Putamen (tissue), 1 donor: ENCODE measurements at regions not wholly inside any gene's neighbourhood (a gene's known extent, or its start where the extent isn't known, plus 50 kb on each side); places are given as distances from the start of the nearest gene placed in this dataset.

Source experiments
- DNase-seq: peaks from one replicate; pipeline ENCODE4 v3.0.0-alpha.2; 2016; ENCODE audit warnings: low spot score

- no peak for DNase-seq
These were observed 75.2 kb upstream of the NGF start for GRCh38 chr1:115413208-115413607.

GRCh38 chr1:115412733-115413132 is 74.7 kb upstream of the NGF start:
- no peak for DNase-seq

GRCh38 chr1:115412286-115412685 is 74.2 kb upstream of the NGF start:
- no peak for DNase-seq

- DNase-seq = no peak
These were observed 73.5 kb upstream of the NGF start for GRCh38 chr1:115411371-115412063.

GRCh38 chr1:115409094-115410015 is 71.3 kb upstream of the NGF start:
- no peak for DNase-seq

DNA sequence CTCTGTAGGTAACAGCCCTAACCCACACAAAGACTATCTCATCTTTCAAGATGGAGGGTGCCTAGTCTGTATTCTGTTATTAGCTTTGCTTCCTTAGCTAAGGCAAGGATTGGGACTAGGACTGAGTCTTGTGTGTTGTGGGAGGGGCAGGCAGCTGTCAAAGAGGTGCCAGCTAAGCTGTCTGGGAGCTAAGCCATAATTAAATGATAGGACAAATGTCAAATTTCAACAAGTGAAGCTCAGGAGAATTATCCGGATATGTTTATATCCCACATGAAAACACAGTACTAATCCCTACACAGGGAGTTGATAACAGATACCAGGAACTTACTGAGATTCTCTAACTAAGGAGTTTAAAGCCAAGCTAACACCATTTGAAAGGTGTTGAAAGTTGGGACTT is 70.5 kb upstream of the NGF start:
- no peak for DNase-seq

GRCh38 chr1:115404911-115405310 is 66.9 kb upstream of the NGF start:
- DNase-seq = no peak

DNA sequence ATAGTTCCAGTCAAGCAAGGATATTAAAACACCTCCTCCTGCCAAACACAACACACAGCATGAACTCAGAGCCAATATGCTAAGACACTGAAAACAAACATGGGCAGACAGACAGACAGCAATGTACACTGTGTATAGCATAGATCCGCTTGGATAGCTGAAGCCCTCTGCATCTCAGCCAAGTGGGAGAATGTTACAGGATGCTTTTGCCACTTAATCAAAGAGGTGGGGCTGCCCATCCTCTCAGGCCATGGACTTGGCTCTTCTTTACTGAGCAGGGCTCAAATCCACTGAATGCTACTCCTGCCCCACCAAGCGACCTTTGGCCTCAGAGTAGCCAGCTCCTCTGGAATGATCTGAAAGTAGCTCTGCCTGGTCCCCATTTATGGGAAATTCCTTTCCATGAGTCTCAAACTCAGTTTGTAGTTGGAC is 64.7 kb upstream of the NGF start:
- DNase-seq = no peak

DNA sequence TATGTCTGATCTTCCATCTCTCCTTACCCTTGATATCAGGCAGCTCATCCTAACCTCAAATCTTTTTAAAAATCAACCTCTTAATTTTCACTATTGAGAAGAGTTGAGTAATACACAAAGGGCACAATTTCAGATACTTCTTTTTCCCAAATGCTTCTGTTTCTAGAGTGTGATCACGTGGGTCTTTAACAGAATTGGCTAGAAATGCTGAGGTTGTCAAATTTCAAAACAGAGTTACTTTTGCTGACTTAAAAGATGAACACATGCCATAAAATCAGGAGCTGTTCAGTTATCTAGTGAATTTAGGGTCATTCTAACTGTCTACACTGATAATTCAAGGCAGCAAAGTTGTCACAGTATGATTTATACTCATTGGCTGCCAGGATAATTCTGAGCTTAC is 63.6 kb upstream of the NGF start:
- DNase-seq = no peak

DNA sequence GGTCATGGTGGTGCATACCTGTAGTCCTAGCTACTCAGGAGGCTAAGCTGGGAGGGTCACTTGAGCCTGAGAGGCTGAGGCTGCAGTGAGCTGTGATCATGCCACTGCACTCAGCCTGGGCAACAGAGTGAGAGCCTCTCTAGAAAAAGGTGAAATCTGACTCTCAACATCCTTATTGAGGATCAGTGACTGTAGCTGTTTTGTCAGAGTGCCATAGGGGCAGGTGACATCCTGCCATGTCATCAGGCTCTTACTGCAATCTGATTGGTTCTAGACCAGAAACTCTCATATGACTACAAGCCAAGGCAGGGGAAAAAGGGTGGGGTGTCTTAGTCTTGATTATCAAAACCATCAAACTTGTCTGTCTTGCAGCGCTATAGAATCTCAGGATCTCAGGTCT is 62.8 kb upstream of the NGF start:
- no peak for DNase-seq

DNA sequence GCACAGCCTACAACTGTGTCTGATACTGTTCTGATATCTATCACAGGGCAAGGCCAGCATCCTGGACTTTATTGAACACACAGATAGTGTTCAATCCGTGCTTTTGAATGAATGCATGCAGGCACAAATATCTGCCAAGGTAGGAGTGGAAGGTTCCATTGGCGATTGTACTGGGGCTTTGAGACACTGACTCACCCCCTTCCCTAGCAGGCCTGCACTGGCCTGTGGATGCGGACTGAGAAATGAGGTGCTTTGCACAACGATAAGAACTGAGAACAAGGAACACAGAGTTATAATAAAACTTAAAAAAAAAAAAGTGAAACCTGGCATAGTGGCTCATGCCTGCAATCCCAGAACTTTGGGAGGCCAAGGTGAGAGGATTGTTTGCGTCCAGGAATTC is 62.4 kb upstream of the NGF start:
- no peak for DNase-seq

- DNase-seq = no peak
These were observed 60.7 kb upstream of the NGF start for GRCh38 chr1:115398745-115399144.
